GM23338 (cell line): ENCODE measurements at regions not wholly inside any gene's neighbourhood (a gene's known extent, or its start where the extent isn't known, plus 50 kb on each side); places are given as distances from the start of the nearest gene placed in this dataset.
A peak's percentile ranks its signal among the peaks of the same experiment; 100 is the strongest.

Experiments
- ATAC-seq: fragments of 200-7000 bp; cut with Tn5 transposase; 3 replicates; pipeline ENCODE4 v1.9.1; 2020
- DNase-seq: peaks from one replicate; pipeline ENCODE4 v3.0.0-alpha.2; 2015; ENCODE audit warnings: low spot score
- H2AFZ ChIP-seq: fragments of 200-600 bp; sonication (generic); 2 replicates; pipeline ENCODE4 v1.8.0; 2016; ENCODE audit warnings: antibody characterized with exemption, mild to moderate bottlenecking, moderate library complexity
- H3F3A ChIP-seq: fragments of 200-600 bp; sonication (generic); replicated peaks from 2 replicates; pipeline ENCODE4 v1.8.0; 2017; ENCODE audit warnings: antibody characterized with exemption, mixed run types, low read depth
- H3K27ac ChIP-seq: fragments of 200-600 bp; sonication (generic); 2 replicates; pipeline ENCODE4 v1.6.1; 2016; ENCODE audit warnings: low read depth
- H3K27me3 ChIP-seq: fragments of 200-600 bp; sonication (generic); 2 replicates; pipeline ENCODE4 v1.8.0; 2016; ENCODE audit warnings: mild to moderate bottlenecking, mixed run types, moderate library complexity; ENCODE audit not compliant: insufficient read depth
- H3K36me3 ChIP-seq: fragments of 200-600 bp; sonication (generic); 2 replicates; pipeline ENCODE4 v1.8.0; 2016; ENCODE audit warnings: mild to moderate bottlenecking; ENCODE audit not compliant: insufficient read depth
- H3K4me1 ChIP-seq: fragments of 200-600 bp; sonication (generic); 2 replicates; pipeline ENCODE4 v1.8.0; 2016; ENCODE audit warnings: mild to moderate bottlenecking, moderate library complexity; ENCODE audit not compliant: insufficient read depth
- H3K4me2 ChIP-seq: fragments of 200-600 bp; sonication (generic); 2 replicates; pipeline ENCODE4 v1.7.1; 2017; ENCODE audit warnings: mixed run types
- H3K4me3 ChIP-seq: fragments of 200-600 bp; sonication (generic); 2 replicates; pipeline ENCODE4 v1.6.1; 2016; ENCODE audit warnings: mixed run types
- H3K79me2 ChIP-seq: fragments of 200-600 bp; sonication (generic); replicated peaks from 2 replicates; pipeline ENCODE4 v1.8.0; 2017; ENCODE audit warnings: mild to moderate bottlenecking; ENCODE audit not compliant: insufficient read depth
- H3K9me2 ChIP-seq: fragments of 200-600 bp; sonication (generic); 2 replicates; pipeline ENCODE4 v1.8.0; 2017; ENCODE audit not compliant: insufficient read depth
- H4K20me1 ChIP-seq: fragments of 200-600 bp; sonication (generic); replicated peaks from 2 replicates; pipeline ENCODE4 v1.8.0; 2017; ENCODE audit warnings: mild to moderate bottlenecking; ENCODE audit not compliant: insufficient read depth
- H3K27ac Mint-ChIP-seq: 2 replicates; pipeline ENCODE4 v1.8.0; 2020; ENCODE audit warnings: inconsistent platforms, mild to moderate bottlenecking, moderate library complexity, mixed read lengths
- H3K27me3 Mint-ChIP-seq: 3 replicates; pipeline ENCODE4 v1.8.0; 2022; ENCODE audit warnings: low read depth, mild to moderate bottlenecking, moderate library complexity, mixed read lengths, inconsistent platforms; ENCODE audit not compliant: insufficient read depth, poor library complexity
- H3K36me3 Mint-ChIP-seq: 3 replicates; pipeline ENCODE4 v1.8.0; 2021; ENCODE audit warnings: low read depth, mild to moderate bottlenecking, inconsistent platforms, moderate library complexity, mixed read lengths
- H3K4me1 Mint-ChIP-seq: 3 replicates; pipeline ENCODE4 v1.8.0; 2020; ENCODE audit warnings: mild to moderate bottlenecking, inconsistent platforms, mixed read lengths
- H3K4me3 Mint-ChIP-seq: 3 replicates; pipeline ENCODE4 v1.8.0; 2021; ENCODE audit warnings: moderate library complexity, mild to moderate bottlenecking, inconsistent platforms, mixed read lengths
- H3K9me3 Mint-ChIP-seq: 3 replicates; pipeline ENCODE4 v1.8.0; 2020; ENCODE audit warnings: moderate library complexity, mild to moderate bottlenecking, inconsistent platforms, mixed read lengths
- CREB1 ChIP-seq: fragments of 250-450 bp; sonication (Bioruptor Pico); IDR thresholded peaks from 2 replicates; pipeline ENCODE4 v1.5.0; 2020; ENCODE audit warnings: low read depth, mild to moderate bottlenecking, moderate library complexity
- ETS1 ChIP-seq: IDR thresholded peaks from 2 replicates; pipeline ENCODE4 v1.6.1; 2016; ENCODE audit warnings: antibody characterized with exemption
- EZH2 ChIP-seq: fragments of 200-600 bp; sonication (generic); IDR thresholded peaks from one replicate; pipeline ENCODE4 v1.8.0; 2017; ENCODE audit warnings: antibody characterized with exemption, mild to moderate bottlenecking, low read depth; ENCODE audit not compliant: unreplicated experiment
- JUNB ChIP-seq: IDR thresholded peaks from one replicate; pipeline ENCODE4 v1.6.1; 2016; ENCODE audit warnings: antibody characterized with exemption; ENCODE audit not compliant: unreplicated experiment
- NANOG ChIP-seq: IDR thresholded peaks from 2 replicates; pipeline ENCODE4 v1.6.1; 2016; ENCODE audit warnings: antibody characterized with exemption, borderline replicate concordance
- STAT1 ChIP-seq: IDR thresholded peaks from one replicate; pipeline ENCODE4 v1.6.1; 2016; ENCODE audit warnings: antibody characterized with exemption; ENCODE audit not compliant: unreplicated experiment
- ZNF114 ChIP-seq: fragments of 250-450 bp; sonication (Bioruptor Pico); IDR thresholded peaks from 2 replicates; pipeline ENCODE4 v1.5.0; 2020; ENCODE audit warnings: mild to moderate bottlenecking, moderate library complexity
- ZNF331 ChIP-seq: fragments of 250-450 bp; sonication (Bioruptor Pico); IDR thresholded peaks from 2 replicates; pipeline ENCODE4 v1.5.0; 2020; ENCODE audit warnings: low read depth, mild to moderate bottlenecking, moderate library complexity
- TF ChIP-seq, protein P1 (sequence below): IDR thresholded peaks from one replicate; pipeline ENCODE4 v1.6.1; 2018; ENCODE audit warnings: antibody characterized with exemption; ENCODE audit not compliant: unreplicated experiment

DNA sequence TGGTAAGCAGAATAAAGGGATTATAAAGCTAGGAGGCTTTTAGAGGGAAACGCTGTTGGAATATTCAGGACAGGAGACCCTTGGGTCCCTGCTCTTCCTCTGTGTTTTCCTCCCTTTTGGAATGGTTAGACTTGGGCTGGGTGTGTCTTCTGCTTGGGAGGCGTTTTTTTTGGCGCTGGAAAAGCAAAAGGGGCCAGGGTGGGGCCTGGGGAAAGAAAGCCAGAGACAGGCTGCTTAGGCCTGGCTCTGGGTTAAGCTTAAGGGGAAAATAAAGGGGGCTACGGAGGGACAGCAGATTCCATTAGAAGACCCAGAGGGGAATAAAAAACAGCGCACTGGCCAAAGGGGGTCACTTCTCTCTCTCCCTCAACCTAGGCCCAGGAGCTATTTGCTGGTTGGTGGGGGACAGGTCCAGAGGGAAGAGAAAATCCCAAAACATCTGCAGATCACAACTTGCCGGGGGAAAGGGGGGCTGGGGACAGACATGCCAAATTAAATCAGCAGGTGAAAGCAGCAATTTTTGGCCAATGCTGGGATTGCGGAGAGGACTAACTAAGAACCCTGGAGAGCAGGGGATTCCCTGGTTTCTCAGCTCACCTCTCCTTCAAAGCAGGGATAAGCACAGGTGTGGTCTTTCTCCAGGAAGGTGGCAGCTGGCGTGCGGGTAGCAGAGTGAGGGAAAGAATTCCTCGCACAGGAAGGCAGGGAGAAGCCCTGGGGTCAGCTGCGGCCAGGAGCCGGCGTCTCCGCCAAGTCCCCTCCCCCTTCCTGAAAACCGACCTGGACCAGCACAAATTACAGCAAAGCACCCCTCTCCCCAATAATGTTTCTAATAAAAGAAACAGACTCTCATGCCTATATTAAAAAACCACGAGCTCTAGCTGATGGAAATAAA lies 82.2 kb upstream of the AK4 start:
- H3K27ac ChIP-seq, result peak overlapping the region; percentile 87
- peak; percentile 70 for ATAC-seq

GRCh38 chr1:65066419-65066765 lies 81.6 kb upstream of the AK4 start:
- DNase-seq, result no peak
- no peaks in the 10 kb centered on the region for H3K36me3 ChIP-seq
- peaks cover 27% of the 10 kb centered on the region for H3K4me1 ChIP-seq
- H3K4me3 ChIP-seq, result peak overlapping the region; percentile 84
- no peaks in the 10 kb centered on the region for H3K27me3 ChIP-seq
- peak overlapping the region; percentile 87 for H3K27ac ChIP-seq
- peaks cover 4% of the 10 kb centered on the region; the same call in 1 of the 2 replicates for H3F3A ChIP-seq
- peaks cover 5% of the 10 kb centered on the region for H3K27me3 Mint-ChIP-seq
- peak overlapping the region; percentile 91; the same call in 1 of the 2 replicates for H3K27ac Mint-ChIP-seq
- H2AFZ ChIP-seq, result 0 out of 2 replicates have a peak overlapping the region, but pooled peaks have one; percentile 39
- H3K4me3 Mint-ChIP-seq, result peak overlapping the region; percentile 93
- peaks cover 45% of the 10 kb centered on the region for H3K79me2 ChIP-seq
- no peaks in the 10 kb centered on the region for H3K9me2 ChIP-seq
- no peaks in the 10 kb centered on the region for H3K9me3 Mint-ChIP-seq
- peak overlapping the region; percentile 76 for H3K4me2 ChIP-seq
- ATAC-seq, result peak; percentile 69; the same call in 2 of the 3 replicates
- H3K36me3 Mint-ChIP-seq, result peaks cover 7% of the 10 kb centered on the region
- H4K20me1 ChIP-seq, result peaks cover 23% of the 10 kb centered on the region
- peaks cover 54% of the 10 kb centered on the region for H3K4me1 Mint-ChIP-seq
- TF ChIP-seq STAT1 (no peak), NANOG (no peak), JUNB (no peak), ZNF331 (CRISPR knock-in tag) (no peak), CREB1 (CRISPR knock-in tag) (no peak), EZH2 (no peak), ZNF114 (CRISPR knock-in tag) (no peak)
- TF ChIP-seq, protein P1, sequence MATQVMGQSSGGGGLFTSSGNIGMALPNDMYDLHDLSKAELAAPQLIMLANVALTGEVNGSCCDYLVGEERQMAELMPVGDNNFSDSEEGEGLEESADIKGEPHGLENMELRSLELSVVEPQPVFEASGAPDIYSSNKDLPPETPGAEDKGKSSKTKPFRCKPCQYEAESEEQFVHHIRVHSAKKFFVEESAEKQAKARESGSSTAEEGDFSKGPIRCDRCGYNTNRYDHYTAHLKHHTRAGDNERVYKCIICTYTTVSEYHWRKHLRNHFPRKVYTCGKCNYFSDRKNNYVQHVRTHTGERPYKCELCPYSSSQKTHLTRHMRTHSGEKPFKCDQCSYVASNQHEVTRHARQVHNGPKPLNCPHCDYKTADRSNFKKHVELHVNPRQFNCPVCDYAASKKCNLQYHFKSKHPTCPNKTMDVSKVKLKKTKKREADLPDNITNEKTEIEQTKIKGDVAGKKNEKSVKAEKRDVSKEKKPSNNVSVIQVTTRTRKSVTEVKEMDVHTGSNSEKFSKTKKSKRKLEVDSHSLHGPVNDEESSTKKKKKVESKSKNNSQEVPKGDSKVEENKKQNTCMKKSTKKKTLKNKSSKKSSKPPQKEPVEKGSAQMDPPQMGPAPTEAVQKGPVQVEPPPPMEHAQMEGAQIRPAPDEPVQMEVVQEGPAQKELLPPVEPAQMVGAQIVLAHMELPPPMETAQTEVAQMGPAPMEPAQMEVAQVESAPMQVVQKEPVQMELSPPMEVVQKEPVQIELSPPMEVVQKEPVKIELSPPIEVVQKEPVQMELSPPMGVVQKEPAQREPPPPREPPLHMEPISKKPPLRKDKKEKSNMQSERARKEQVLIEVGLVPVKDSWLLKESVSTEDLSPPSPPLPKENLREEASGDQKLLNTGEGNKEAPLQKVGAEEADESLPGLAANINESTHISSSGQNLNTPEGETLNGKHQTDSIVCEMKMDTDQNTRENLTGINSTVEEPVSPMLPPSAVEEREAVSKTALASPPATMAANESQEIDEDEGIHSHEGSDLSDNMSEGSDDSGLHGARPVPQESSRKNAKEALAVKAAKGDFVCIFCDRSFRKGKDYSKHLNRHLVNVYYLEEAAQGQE, result no peak

More for the DNA sequence above, 82.2 kb upstream of the AK4 start:
- Histone ChIP-seq H3K9me2 (no peaks in the 10 kb centered on the region), H3K27me3 (no peaks in the 10 kb centered on the region), H3F3A (peaks cover 4% of the 10 kb centered on the region; the same call in 1 of the 2 replicates), H4K20me1 (peaks cover 26% of the 10 kb centered on the region), H2AFZ (0 out of 2 replicates have a peak overlapping the region, but pooled peaks have one; percentile 39), H3K4me1 (peaks cover 27% of the 10 kb centered on the region), H3K36me3 (no peaks in the 10 kb centered on the region), H3K4me3 (peak overlapping the region; percentile 84), H3K4me2 (peak overlapping the region; percentile 76), H3K79me2 (peaks cover 52% of the 10 kb centered on the region)
- Mint-ChIP-seq H3K27me3 (peaks cover 5% of the 10 kb centered on the region), H3K36me3 (peaks cover 7% of the 10 kb centered on the region), H3K27ac (peak overlapping the region; percentile 91), H3K9me3 (no peaks in the 10 kb centered on the region), H3K4me1 (peaks cover 54% of the 10 kb centered on the region), H3K4me3 (peak overlapping the region; percentile 93)
- TF ChIP-seq ZNF331 (CRISPR knock-in tag) (no peak), ETS1 (0 out of 2 replicates have a peak, but pooled peaks have one; percentile 8)
- peak; percentile 89 for DNase-seq
